DOHH2 (cell line): ENCODE measurements at regions not wholly inside any gene's neighbourhood (a gene's known extent, or its start where the extent isn't known, plus 50 kb on each side); places are given as distances from the start of the nearest gene placed in this dataset.

Source experiments
- H3F3A ChIP-seq: fragments of 200-600 bp; sonication (generic), shearing (Covaris generic); 2 replicates; pipeline ENCODE4 v1.6.0; 2016; ENCODE audit warnings: antibody characterized with exemption, mild to moderate bottlenecking; ENCODE audit not compliant: control insufficient read depth, insufficient read depth
- H3K27ac ChIP-seq: fragments of 200-600 bp; sonication (generic); 2 replicates; pipeline ENCODE4 v1.5.1; 2014; ENCODE audit warnings: low read depth, mild to moderate bottlenecking, low read length, moderate library complexity
- H3K27me3 ChIP-seq: fragments of 200-600 bp; sonication (generic); 2 replicates; pipeline ENCODE4 v1.6.1; 2014; ENCODE audit warnings: mild to moderate bottlenecking, low read length, mixed read lengths; ENCODE audit not compliant: control insufficient read depth
- H3K36me3 ChIP-seq: fragments of 200-600 bp; sonication (generic); 2 replicates; pipeline ENCODE4 v1.6.1; 2014; ENCODE audit warnings: mild to moderate bottlenecking, low read length, moderate library complexity, mixed read lengths; ENCODE audit not compliant: control insufficient read depth
- H3K4me1 ChIP-seq: fragments of 200-600 bp; sonication (generic); 2 replicates; pipeline ENCODE4 v1.6.1; 2014; ENCODE audit warnings: mild to moderate bottlenecking, low read length, mixed read lengths; ENCODE audit not compliant: control insufficient read depth
- H3K4me2 ChIP-seq: fragments of 200-600 bp; sonication (generic); 2 replicates; pipeline ENCODE4 v1.6.0; 2014; ENCODE audit warnings: mild to moderate bottlenecking, low read length, moderate library complexity
- H3K4me3 ChIP-seq: fragments of 200-600 bp; sonication (generic); 2 replicates; pipeline ENCODE4 v1.5.1; 2014; ENCODE audit warnings: mild to moderate bottlenecking, low read length, mixed read lengths
- H3K79me2 ChIP-seq: fragments of 200-600 bp; sonication (generic); 2 replicates; pipeline ENCODE4 v1.6.1; 2014; ENCODE audit warnings: mild to moderate bottlenecking, low read length, mixed read lengths; ENCODE audit not compliant: control insufficient read depth
- H3K9me2 ChIP-seq: fragments of 200-600 bp; sonication (generic); replicated peaks from 2 replicates; pipeline ENCODE4 v1.6.1; 2014; ENCODE audit warnings: mild to moderate bottlenecking, low read length, mixed read lengths; ENCODE audit not compliant: control insufficient read depth
- H3K9me3 ChIP-seq: fragments of 200-600 bp; sonication (generic); 2 replicates; pipeline ENCODE4 v1.6.1; 2014; ENCODE audit warnings: antibody characterized with exemption, low read length, mixed read lengths; ENCODE audit not compliant: control insufficient read depth, insufficient read depth
- H4K20me1 ChIP-seq: fragments of 200-600 bp; sonication (generic); 2 replicates; pipeline ENCODE4 v1.6.0; 2014; ENCODE audit warnings: low read depth, mild to moderate bottlenecking, antibody characterized with exemption, low read length, moderate library complexity; ENCODE audit not compliant: control insufficient read depth, insufficient read depth
- EZH2phosphoT487 ChIP-seq: fragments of 200-600 bp; sonication (generic); IDR thresholded peaks from 2 replicates; pipeline ENCODE4 v1.6.1; 2017; ENCODE audit warnings: borderline replicate concordance, mild to moderate bottlenecking, antibody characterized with exemption, low read length, moderate library complexity, mixed read lengths
- TF ChIP-seq, protein P1 (sequence below): fragments of 200-600 bp; sonication (generic); IDR thresholded peaks from one replicate; pipeline ENCODE4 v1.5.1; 2014; ENCODE audit warnings: antibody characterized with exemption, mild to moderate bottlenecking, low read depth, low read length; ENCODE audit not compliant: poor library complexity, severe bottlenecking

DNA sequence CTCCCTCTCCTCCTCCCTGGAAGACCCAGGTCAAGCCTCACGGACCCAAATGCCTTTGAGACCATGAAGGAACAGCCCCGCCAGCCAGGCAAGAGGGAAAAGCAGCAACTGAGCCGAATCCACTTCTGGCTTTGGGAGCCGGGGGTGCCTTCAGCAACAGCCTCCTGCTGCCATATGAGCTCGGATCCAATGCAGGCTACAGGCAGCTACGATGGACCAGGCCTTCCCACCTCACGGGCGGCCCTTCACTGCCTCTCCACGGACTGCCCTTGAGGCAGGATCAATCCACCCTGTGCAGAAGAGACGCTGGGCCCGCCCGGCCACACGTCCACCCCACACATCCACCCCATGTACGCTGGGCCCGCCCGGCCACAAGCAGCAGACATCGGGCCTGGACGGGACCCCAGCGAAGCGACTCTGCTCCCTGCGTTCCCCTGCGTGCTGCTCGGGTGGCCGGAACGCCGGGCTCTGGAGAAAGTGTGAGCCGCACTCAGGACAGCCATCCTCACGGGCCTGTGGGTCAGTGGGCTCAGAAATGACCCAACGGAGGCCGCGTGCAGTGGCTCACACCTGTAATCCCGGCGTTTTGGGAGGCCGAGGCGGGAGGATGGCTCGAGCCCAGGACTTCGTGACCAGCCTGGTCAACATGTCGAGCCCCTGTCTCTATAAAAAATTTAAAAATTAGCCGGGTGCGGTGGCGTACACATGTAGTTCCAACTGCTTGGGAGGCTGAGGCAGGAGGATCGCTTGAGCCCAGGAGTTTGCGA, 82.0 kb downstream of the FOXL3 start:
- Histone ChIP-seq H3K4me1 (no peaks in the 10 kb centered on the region), H3K9me2 (no peaks in the 10 kb centered on the region), H4K20me1 (no peaks in the 10 kb centered on the region), H3K27ac (no peak overlapping the region), H3K79me2 (no peaks in the 10 kb centered on the region), H3K4me2 (no peak overlapping the region), H3K27me3 (no peaks in the 10 kb centered on the region), H3K9me3 (peaks cover 24% of the 10 kb centered on the region; the same call in 1 of the 2 replicates), H3K4me3 (no peak overlapping the region), H3K36me3 (no peaks in the 10 kb centered on the region), H3F3A (no peaks in the 10 kb centered on the region)
- TF ChIP-seq EZH2phosphoT487 = no peak
- TF ChIP-seq, protein P1, sequence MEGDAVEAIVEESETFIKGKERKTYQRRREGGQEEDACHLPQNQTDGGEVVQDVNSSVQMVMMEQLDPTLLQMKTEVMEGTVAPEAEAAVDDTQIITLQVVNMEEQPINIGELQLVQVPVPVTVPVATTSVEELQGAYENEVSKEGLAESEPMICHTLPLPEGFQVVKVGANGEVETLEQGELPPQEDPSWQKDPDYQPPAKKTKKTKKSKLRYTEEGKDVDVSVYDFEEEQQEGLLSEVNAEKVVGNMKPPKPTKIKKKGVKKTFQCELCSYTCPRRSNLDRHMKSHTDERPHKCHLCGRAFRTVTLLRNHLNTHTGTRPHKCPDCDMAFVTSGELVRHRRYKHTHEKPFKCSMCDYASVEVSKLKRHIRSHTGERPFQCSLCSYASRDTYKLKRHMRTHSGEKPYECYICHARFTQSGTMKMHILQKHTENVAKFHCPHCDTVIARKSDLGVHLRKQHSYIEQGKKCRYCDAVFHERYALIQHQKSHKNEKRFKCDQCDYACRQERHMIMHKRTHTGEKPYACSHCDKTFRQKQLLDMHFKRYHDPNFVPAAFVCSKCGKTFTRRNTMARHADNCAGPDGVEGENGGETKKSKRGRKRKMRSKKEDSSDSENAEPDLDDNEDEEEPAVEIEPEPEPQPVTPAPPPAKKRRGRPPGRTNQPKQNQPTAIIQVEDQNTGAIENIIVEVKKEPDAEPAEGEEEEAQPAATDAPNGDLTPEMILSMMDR = no peak

DNA sequence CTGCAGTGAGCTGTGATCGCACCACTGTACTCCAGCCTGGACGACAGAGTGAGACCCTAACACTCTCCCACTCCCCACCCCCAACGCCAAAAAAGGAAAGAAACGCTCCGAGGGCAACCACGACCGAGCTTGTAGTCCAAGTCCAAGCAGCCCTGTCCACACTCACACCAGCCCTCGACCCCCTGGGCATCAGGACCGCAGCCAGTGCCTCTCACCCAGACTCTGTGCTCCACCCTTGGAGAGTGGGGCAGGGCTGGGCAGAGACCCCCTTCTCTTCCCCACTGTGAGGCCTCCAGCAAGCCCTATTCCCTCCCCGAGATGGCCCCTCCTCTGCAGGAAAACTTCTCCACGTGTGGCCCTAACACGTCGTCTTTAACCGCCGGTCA, 82.6 kb downstream of the FOXL3 start:
- Histone ChIP-seq H3K79me2 (no peaks in the 10 kb centered on the region), H3K27ac (no peak overlapping the region), H3F3A (no peaks in the 10 kb centered on the region), H3K4me1 (no peaks in the 10 kb centered on the region), H3K27me3 (no peaks in the 10 kb centered on the region), H3K36me3 (no peaks in the 10 kb centered on the region), H3K9me3 (peaks cover 27% of the 10 kb centered on the region; the same call in 1 of the 2 replicates), H3K4me2 (no peak overlapping the region), H3K9me2 (no peaks in the 10 kb centered on the region), H4K20me1 (no peaks in the 10 kb centered on the region), H3K4me3 (no peak overlapping the region)
- no peak for TF ChIP-seq EZH2phosphoT487
- TF ChIP-seq, protein P1 = no peak

DNA sequence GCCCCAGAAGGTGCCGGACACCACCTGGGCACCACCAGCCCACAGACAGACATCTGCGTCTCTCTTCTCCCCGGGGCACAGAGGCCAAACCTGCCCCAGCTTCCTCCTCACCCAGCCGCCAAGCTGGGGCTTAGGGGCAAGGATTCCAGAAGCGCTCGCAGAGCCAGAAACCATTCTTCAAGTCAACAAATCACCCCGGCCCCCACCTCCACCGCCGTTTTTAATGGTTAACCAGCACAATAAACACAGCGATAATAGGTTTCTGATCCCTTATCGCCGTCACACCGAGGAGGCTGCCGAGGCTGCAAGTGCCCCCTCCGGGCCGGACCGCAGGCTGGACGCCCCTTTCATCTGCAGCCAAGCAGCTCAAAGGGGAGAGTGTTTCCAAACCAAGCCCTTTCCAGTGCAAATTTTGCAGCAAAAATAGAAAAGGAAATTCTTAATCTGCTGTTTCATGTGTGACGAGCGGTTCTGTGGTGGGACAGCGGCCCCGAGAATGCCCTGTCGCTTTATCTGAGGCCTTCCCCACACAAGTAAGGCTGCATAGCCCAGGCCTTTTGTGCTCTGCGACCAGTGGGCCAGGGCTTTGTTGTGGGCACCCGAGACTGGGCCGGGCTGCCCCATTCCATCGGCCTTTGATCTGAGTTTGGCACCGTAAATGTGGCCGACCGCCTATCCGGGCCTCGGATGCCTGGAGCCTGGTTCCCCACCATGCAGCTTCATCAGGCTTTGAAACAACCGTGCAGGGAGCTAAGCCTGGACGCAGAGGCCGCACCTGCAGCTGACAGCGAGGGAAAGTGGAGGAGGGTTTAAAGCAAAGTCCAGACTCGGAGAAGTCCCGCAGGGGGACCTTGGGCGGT, 83.2 kb downstream of the FOXL3 start:
- Histone ChIP-seq H3K9me3 (peaks cover 33% of the 10 kb centered on the region; the same call in 1 of the 2 replicates), H3K4me3 (no peak overlapping the region), H3F3A (no peaks in the 10 kb centered on the region), H3K4me1 (no peaks in the 10 kb centered on the region), H3K36me3 (no peaks in the 10 kb centered on the region), H3K79me2 (no peaks in the 10 kb centered on the region), H3K9me2 (no peaks in the 10 kb centered on the region), H3K27ac (no peak overlapping the region), H4K20me1 (no peaks in the 10 kb centered on the region), H3K4me2 (no peak overlapping the region), H3K27me3 (no peaks in the 10 kb centered on the region)
- TF ChIP-seq, protein P1 = no peak
- TF ChIP-seq EZH2phosphoT487 = no peak
